SK-N-SH (cell line): ENCODE measurements at regions not wholly inside any gene's neighbourhood (a gene's known extent, or its start where the extent isn't known, plus 50 kb on each side); places are given as distances from the start of the nearest gene placed in this dataset.

Experiments
- CTCF ChIA-PET: fragments of 300-600, 350-600 bp; formaldehyde crosslinking; extraction: SDS; loops from one replicate; lab custom pipeline; 2021; lab: Yijun Ruan, JAX
- POLR2A ChIA-PET: fragments of 350-600 bp; sonication (Branson Sonifier 250); formaldehyde crosslinking; extraction: SDS; loops from one replicate; lab custom pipeline; 2020; ENCODE audit warnings: antibody characterized with exemption, inconsistent platforms; lab: Yijun Ruan, JAX
- DNase-seq: peaks from one replicate; pipeline ENCODE4 v3.0.0; 2012
- H2AFZ ChIP-seq: fragments of 200-600 bp; sonication (generic); 2 replicates; pipeline ENCODE4 v1.8.1; 2016; ENCODE audit warnings: antibody characterized with exemption, mild to moderate bottlenecking, low read depth
- H3F3A ChIP-seq: fragments of 200-600 bp; sonication (generic); replicated peaks from 2 replicates; pipeline ENCODE3; 2016; ENCODE audit warnings: antibody characterized with exemption, mild to moderate bottlenecking; ENCODE audit not compliant: insufficient read depth
- H3K27ac ChIP-seq, 2 experiments: fragments of 200-500 bp in 1 of 2; fragments of 200-600 bp in 1 of 2; sonication (Bioruptor generic) in 1 of 2; sonication (generic), shearing (Covaris generic) in 1 of 2; 2 replicates each; pipeline versions ENCODE4 v1.5.1 to v1.6.1; 2014 to 2016; ENCODE audit warnings: low read depth in 2 of 2, inconsistent platforms in 1 of 2, low read length in 1 of 2, mild to moderate bottlenecking in 1 of 2, mixed read lengths in 1 of 2
- H3K27me3 ChIP-seq: fragments of 200-600 bp; sonication (generic), shearing (Covaris generic); 2 replicates; pipeline ENCODE4 v1.6.1; 2016; ENCODE audit warnings: mixed run types; ENCODE audit not compliant: insufficient read depth
- H3K36me3 ChIP-seq, 2 experiments: fragments of 200-500 bp in 1 of 2; fragments of 200-600 bp in 1 of 2; sonication (Bioruptor generic) in 1 of 2; sonication (generic) in 1 of 2; replicated peaks in 1 of 2; 2 replicates each; pipeline versions ENCODE3 to v1.5.1; 2014 to 2016; ENCODE audit warnings: low read length in 1 of 2, mild to moderate bottlenecking in 1 of 2; ENCODE audit not compliant: insufficient read depth in 2 of 2, control insufficient read depth in 1 of 2
- H3K4me1 ChIP-seq, 2 experiments: fragments of 200-500 bp in 1 of 2; fragments of 200-600 bp in 1 of 2; sonication (Bioruptor generic) in 1 of 2; sonication (generic), shearing (Covaris generic) in 1 of 2; 2 replicates each; pipeline versions ENCODE4 v1.5.1 to v1.6.1; 2014 to 2016; ENCODE audit warnings: low read depth in 1 of 2, low read length in 1 of 2, mixed run types in 1 of 2; ENCODE audit not compliant: insufficient read depth in 2 of 2, control insufficient read depth in 1 of 2
- H3K4me2 ChIP-seq: fragments of 200-600 bp; sonication (generic), shearing (Covaris generic); 2 replicates; pipeline ENCODE4 v1.6.1; 2017; ENCODE audit warnings: mixed run types
- H3K4me3 ChIP-seq, 2 experiments: fragments of 200-500 bp in 1 of 2; fragments of 200-600 bp in 1 of 2; sonication (Bioruptor generic) in 1 of 2; sonication (generic), shearing (Covaris generic) in 1 of 2; 2 replicates each; pipeline versions ENCODE4 v1.5.1 to v1.8.1; 2014 to 2016; ENCODE audit warnings: low read depth in 2 of 2, inconsistent platforms in 1 of 2, low read length in 1 of 2, mild to moderate bottlenecking in 1 of 2, mixed read lengths in 1 of 2, moderate library complexity in 1 of 2
- H3K79me2 ChIP-seq: fragments of 200-600 bp; sonication (generic); 2 replicates; pipeline ENCODE4 v1.8.1; 2017; ENCODE audit warnings: mild to moderate bottlenecking; ENCODE audit not compliant: insufficient read depth
- H3K9ac ChIP-seq: fragments of 200-600 bp; sonication (generic); 2 replicates; pipeline ENCODE4 v1.6.1; 2017; ENCODE audit warnings: mixed run types
- H3K9me2 ChIP-seq: fragments of 200-600 bp; sonication (generic); 2 replicates; pipeline ENCODE4 v1.6.1; 2017; ENCODE audit warnings: mixed run types
- H3K9me3 ChIP-seq: fragments of 200-600 bp; sonication (generic); 2 replicates; pipeline ENCODE4 v1.6.1; 2017; ENCODE audit warnings: mixed run types, mild to moderate bottlenecking, moderate library complexity
- H4K20me1 ChIP-seq: fragments of 200-600 bp; sonication (generic); 2 replicates; pipeline ENCODE4 v1.6.1; 2017; ENCODE audit warnings: mild to moderate bottlenecking, mixed run types; ENCODE audit not compliant: insufficient read depth
- ELF1 ChIP-seq: IDR thresholded peaks from 2 replicates; pipeline ENCODE4 v1.4.0; 2012
- FOXJ3 ChIP-seq: sonication (generic); formaldehyde crosslinking; IDR thresholded peaks from 2 replicates; pipeline ENCODE4 v1.5.1; 2020; ENCODE audit warnings: mild to moderate bottlenecking, missing genetic modification reagents
- FOXM1 ChIP-seq: IDR thresholded peaks from 2 replicates; pipeline ENCODE4 v1.4.0; 2012; ENCODE audit warnings: low read depth, mild to moderate bottlenecking
- GATA2 ChIP-seq: sonication (generic); formaldehyde crosslinking; IDR thresholded peaks from 2 replicates; pipeline ENCODE4 v1.5.0; 2020; ENCODE audit warnings: mild to moderate bottlenecking, missing genetic modification reagents
- JUND ChIP-seq: IDR thresholded peaks from 2 replicates; pipeline ENCODE4 v1.4.0; 2012
- MEF2A ChIP-seq: IDR thresholded peaks from 2 replicates; pipeline ENCODE4 v1.4.0; 2012; ENCODE audit warnings: low read depth, borderline replicate concordance
- NFIC ChIP-seq: IDR thresholded peaks from 2 replicates; pipeline ENCODE4 v1.4.0; 2012; ENCODE audit warnings: borderline replicate concordance
- NRF1 ChIP-seq: IDR thresholded peaks from 2 replicates; pipeline ENCODE4 v1.6.1; 2012; ENCODE audit warnings: low read depth, mild to moderate bottlenecking, low read length
- POLR2AphosphoS5 ChIP-seq: IDR thresholded peaks from 2 replicates; pipeline ENCODE4 v1.6.1; 2012; ENCODE audit warnings: low read depth, low read length
- RFX5 ChIP-seq: IDR thresholded peaks from 2 replicates; pipeline ENCODE4 v1.6.1; 2012; ENCODE audit warnings: mild to moderate bottlenecking, improper control_type of control experiment, low read length
- TAF1 ChIP-seq: IDR thresholded peaks from 2 replicates; pipeline ENCODE4 v1.6.1; 2012; ENCODE audit warnings: low read depth, mild to moderate bottlenecking, low read length, moderate library complexity, borderline replicate concordance
- TCF12 ChIP-seq: IDR thresholded peaks from 2 replicates; pipeline ENCODE4 v1.4.0; 2012
- TEAD4 ChIP-seq: IDR thresholded peaks from 2 replicates; pipeline ENCODE4 v1.4.0; 2012; ENCODE audit warnings: mild to moderate bottlenecking, borderline replicate concordance; ENCODE audit not compliant: insufficient read depth
- YY1 ChIP-seq: IDR thresholded peaks from 2 replicates; pipeline ENCODE4 v1.4.0; 2012; ENCODE audit warnings: low read depth, mild to moderate bottlenecking
- WGBS: methylation state at CpG from one replicate; pipeline ENCODE4 v1.1.6; 2017; ENCODE audit warnings: low lambda C conversion rate; 5-methylcytosine and 5-hydroxymethylcytosine counted together
- TF ChIP-seq, protein P1 (sequence below): IDR thresholded peaks from 2 replicates; pipeline ENCODE4 v1.4.0; 2012; ENCODE audit warnings: low read depth, borderline replicate concordance
- TF ChIP-seq, protein P2 (sequence below): IDR thresholded peaks from 2 replicates; pipeline ENCODE4 v1.6.1; 2012; ENCODE audit warnings: mild to moderate bottlenecking, low read depth, low read length, moderate library complexity
- TF ChIP-seq, protein P3 (sequence below): IDR thresholded peaks from 2 replicates; pipeline ENCODE4; 2012

DNA sequence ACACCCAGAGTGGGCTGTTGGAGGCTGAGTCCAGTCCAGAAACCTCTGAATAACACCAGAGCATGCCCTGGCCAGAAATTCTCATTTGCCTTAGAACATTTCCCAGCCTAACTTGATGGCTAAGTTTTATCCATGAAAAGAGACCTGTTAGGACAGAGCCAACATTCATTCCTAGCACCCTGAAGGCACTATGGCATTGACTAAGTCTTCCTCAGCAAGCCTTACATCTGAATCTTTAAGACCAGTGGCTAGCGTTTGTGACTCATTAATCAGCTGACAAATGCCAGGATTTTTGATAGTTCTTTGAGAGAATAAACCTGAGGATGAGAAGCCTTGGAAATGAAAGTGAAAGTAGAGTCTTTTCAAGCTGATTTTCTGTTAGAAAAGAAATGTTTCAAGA lies 1087.1 kb upstream of the ALCAM start:
- H4K20me1 ChIP-seq: no peaks in the 10 kb centered on the region
- ChIA-PET POLR2A (no interaction called here), CTCF (no interaction called here)
- peak overlapping the region in 1 of 2 experiments; percentile 14; a peak in 1 of 4 replicates for H3K27ac ChIP-seq
- H3K4me2 ChIP-seq: no peak overlapping the region
- 36% methylated on average over 1 of the region's 1 CpG for WGBS
- H3K9ac ChIP-seq: no peak overlapping the region
- DNase-seq: no peak
- H3K27me3 ChIP-seq: no peaks in the 10 kb centered on the region
- H3K4me1 ChIP-seq: no peaks in the 10 kb centered on the region
- H3K79me2 ChIP-seq: no peaks in the 10 kb centered on the region
- TF ChIP-seq TCF12: no peak
- no peak for TF ChIP-seq NFIC
- TF ChIP-seq TEAD4: no peak
- TF ChIP-seq YY1: no peak
- TF ChIP-seq, protein P1, sequence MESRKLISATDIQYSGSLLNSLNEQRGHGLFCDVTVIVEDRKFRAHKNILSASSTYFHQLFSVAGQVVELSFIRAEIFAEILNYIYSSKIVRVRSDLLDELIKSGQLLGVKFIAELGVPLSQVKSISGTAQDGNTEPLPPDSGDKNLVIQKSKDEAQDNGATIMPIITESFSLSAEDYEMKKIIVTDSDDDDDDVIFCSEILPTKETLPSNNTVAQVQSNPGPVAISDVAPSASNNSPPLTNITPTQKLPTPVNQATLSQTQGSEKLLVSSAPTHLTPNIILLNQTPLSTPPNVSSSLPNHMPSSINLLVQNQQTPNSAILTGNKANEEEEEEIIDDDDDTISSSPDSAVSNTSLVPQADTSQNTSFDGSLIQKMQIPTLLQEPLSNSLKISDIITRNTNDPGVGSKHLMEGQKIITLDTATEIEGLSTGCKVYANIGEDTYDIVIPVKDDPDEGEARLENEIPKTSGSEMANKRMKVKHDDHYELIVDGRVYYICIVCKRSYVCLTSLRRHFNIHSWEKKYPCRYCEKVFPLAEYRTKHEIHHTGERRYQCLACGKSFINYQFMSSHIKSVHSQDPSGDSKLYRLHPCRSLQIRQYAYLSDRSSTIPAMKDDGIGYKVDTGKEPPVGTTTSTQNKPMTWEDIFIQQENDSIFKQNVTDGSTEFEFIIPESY: no peak
- TF ChIP-seq POLR2AphosphoS5: no peak
- no peak for TF ChIP-seq ELF1
- no peak for TF ChIP-seq FOXM1
- no peak for TF ChIP-seq JUND
- TF ChIP-seq, protein P2, sequence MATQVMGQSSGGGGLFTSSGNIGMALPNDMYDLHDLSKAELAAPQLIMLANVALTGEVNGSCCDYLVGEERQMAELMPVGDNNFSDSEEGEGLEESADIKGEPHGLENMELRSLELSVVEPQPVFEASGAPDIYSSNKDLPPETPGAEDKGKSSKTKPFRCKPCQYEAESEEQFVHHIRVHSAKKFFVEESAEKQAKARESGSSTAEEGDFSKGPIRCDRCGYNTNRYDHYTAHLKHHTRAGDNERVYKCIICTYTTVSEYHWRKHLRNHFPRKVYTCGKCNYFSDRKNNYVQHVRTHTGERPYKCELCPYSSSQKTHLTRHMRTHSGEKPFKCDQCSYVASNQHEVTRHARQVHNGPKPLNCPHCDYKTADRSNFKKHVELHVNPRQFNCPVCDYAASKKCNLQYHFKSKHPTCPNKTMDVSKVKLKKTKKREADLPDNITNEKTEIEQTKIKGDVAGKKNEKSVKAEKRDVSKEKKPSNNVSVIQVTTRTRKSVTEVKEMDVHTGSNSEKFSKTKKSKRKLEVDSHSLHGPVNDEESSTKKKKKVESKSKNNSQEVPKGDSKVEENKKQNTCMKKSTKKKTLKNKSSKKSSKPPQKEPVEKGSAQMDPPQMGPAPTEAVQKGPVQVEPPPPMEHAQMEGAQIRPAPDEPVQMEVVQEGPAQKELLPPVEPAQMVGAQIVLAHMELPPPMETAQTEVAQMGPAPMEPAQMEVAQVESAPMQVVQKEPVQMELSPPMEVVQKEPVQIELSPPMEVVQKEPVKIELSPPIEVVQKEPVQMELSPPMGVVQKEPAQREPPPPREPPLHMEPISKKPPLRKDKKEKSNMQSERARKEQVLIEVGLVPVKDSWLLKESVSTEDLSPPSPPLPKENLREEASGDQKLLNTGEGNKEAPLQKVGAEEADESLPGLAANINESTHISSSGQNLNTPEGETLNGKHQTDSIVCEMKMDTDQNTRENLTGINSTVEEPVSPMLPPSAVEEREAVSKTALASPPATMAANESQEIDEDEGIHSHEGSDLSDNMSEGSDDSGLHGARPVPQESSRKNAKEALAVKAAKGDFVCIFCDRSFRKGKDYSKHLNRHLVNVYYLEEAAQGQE: no peak
- TF ChIP-seq MEF2A: no peak
- TF ChIP-seq NRF1: no peak
- TF ChIP-seq, protein P3, sequence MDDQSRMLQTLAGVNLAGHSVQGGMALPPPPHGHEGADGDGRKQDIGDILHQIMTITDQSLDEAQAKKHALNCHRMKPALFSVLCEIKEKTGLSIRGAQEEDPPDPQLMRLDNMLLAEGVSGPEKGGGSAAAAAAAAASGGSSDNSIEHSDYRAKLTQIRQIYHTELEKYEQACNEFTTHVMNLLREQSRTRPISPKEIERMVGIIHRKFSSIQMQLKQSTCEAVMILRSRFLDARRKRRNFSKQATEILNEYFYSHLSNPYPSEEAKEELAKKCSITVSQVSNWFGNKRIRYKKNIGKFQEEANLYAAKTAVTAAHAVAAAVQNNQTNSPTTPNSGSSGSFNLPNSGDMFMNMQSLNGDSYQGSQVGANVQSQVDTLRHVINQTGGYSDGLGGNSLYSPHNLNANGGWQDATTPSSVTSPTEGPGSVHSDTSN: no peak
- H3K9me3 ChIP-seq: peaks cover 24% of the 10 kb centered on the region
- no peaks in the 10 kb centered on the region for H3K9me2 ChIP-seq
- H3K4me3 ChIP-seq: no peak overlapping the region
- no peaks in the 10 kb centered on the region for H3F3A ChIP-seq
- H3K36me3 ChIP-seq: peaks cover 0 to 5% of the 10 kb centered on the region in 2 experiments
- peak overlapping the region; percentile 33 for H2AFZ ChIP-seq

DNA sequence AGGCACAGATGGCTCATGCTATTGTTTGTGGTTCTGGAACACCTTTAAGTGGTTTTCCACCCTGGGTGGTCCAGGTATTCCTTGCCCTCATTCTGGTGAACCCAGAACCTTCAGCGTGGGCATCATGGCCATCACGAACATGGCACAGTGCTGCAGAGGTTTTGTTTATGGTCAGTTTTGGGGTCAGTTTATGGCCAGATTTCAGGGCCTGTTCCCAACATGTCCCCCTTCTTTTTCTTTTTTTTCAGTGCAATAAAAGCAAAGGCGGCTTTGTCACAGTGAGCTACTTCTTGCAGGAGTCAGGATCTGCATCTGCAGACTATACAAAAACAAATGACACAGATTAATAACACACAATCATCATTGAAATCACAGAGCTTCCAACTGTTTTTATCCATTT lies 1085.0 kb upstream of the ALCAM start:
- Histone ChIP-seq H3K9ac (no peak overlapping the region), H3K4me3 (no peak overlapping the region), H3F3A (no peaks in the 10 kb centered on the region), H3K4me1 (no peaks in the 10 kb centered on the region), H3K36me3 (no peaks in the 10 kb centered on the region), H3K27ac (no peak overlapping the region), H3K4me2 (no peak overlapping the region), H3K27me3 (no peaks in the 10 kb centered on the region), H3K79me2 (no peaks in the 10 kb centered on the region), H3K9me3 (peaks cover 16% of the 10 kb centered on the region; the same call in 1 of the 2 replicates), H3K9me2 (no peaks in the 10 kb centered on the region), H4K20me1 (no peaks in the 10 kb centered on the region), H2AFZ (no peak overlapping the region)
- POLR2A ChIA-PET: no interaction called here
- no peak for DNase-seq
- 82% methylated on average over 3 of the region's 3 CpGs for WGBS
- CTCF ChIA-PET: no interaction called here
- TF ChIP-seq TAF1 (no peak), GATA2 (CRISPR knock-in tag) (no peak), NRF1 (no peak), RFX5 (no peak), FOXJ3 (no peak), POLR2AphosphoS5 (no peak)
- TF ChIP-seq, protein P2: no peak
